HG03064 (cell line): ENCODE measurements at regions not wholly inside any gene's neighbourhood (a gene's known extent, or its start where the extent isn't known, plus 50 kb on each side); places are given as distances from the start of the nearest gene placed in this dataset.

ENCODE experiments used
- ATAC-seq: cut with Tn5 transposase; IDR thresholded peaks from one replicate; pipeline ENCODE4 v1.9.1; 2021; ENCODE audit warnings: low read depth; ENCODE audit not compliant: unreplicated experiment

DNA sequence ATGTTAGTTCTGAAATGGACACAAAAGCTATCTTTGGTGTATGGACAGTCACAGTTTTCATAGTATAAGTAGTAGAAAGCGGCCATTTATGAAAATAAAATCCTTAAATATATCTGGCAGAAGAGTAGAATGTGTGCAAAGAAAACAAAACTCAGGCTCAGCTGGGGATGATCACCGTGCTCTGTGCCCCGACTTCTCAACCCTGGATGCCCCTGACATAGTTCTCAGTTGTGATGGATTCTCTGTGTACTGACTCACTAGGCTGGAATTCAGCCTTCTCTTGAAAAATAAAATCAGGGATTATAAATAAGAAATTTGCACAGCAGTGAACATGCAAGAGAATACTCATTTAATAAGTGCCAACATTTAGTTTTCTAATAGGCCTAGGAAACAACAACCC is 925.1 kb upstream of the NR2F2 start:
- no peak for ATAC-seq

GRCh38 chr15:95407534-95407933 is 923.0 kb upstream of the NR2F2 start:
- ATAC-seq, result no peak

DNA sequence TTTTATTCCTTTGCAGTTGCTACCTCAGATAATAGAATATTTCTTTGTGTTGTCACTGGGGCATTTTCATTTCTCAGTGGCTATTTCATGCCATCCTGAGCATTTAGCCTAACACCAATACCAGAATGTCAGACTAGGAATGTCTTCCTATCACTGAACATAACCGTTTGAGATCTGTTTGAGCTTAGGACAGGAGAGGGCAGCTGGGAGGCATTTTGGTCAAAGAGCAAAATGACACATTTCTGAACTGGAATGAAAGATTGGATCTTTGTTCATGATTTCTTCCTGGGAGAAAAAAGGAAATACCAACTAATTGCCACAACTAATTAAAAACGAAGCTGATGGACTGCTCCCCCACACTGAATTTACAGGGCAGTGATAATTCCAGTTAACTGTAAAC is 921.3 kb upstream of the NR2F2 start:
- no peak for ATAC-seq

GRCh38 chr15:95409626-95410310 is 920.7 kb upstream of the NR2F2 start:
- ATAC-seq, result no peak

DNA sequence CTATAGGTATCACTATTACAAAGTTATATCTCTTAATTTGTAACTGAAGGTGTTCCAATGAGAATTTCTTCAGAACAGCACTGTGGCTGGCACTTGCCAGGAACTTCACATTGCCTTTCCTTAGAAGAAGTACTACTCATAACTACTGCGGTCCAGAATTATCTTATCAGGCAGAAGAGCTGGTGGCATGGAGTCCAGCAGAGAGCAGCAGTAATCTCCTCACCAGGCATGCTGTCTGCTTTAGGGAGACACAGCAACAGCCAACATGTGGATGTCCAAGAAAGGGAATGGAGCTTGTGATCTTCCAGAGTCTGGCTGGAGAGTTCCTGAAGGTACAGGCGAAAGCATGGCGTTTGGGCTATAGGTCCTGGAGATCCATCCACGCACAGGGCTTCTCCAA is 919.7 kb upstream of the NR2F2 start:
- ATAC-seq, result no peak

DNA sequence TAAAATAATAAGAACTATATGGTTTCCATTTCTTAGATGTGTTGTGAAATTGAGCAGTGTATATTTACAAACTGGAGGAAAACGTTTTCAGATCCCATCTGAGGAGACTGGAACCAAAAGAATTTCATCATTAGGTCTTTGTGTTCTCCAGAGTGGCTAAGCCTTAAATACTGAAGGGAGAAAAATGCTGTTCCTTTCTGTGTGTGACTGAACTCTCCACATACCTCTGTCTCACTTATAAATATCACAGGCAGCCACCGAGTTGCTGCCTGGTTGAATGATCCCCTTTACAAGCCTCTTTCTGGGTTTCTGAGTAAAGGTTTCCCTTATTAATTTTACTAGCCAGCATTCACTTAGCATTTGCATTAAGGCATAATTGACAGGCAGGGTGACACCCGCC is 913.9 kb upstream of the NR2F2 start:
- ATAC-seq, result no peak

DNA sequence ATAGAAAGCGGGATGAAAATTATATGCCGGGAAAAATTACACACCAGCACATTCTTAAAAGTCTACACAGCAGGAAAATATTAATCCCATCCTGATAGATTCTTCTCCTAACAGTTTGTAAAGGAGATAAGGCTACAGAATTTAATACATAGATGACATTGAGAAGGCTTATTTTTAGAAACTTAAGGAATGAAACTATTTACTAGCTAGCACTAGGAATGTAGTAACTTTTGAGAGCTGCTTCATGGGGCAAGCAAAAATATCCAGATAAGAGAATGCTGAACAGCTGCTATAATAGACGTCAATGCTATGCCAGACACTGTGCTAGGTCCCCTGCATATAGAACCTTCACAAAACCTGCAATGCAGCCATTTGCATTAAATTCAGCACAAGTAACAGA is 912.7 kb upstream of the NR2F2 start:
- ATAC-seq, result no peak

DNA sequence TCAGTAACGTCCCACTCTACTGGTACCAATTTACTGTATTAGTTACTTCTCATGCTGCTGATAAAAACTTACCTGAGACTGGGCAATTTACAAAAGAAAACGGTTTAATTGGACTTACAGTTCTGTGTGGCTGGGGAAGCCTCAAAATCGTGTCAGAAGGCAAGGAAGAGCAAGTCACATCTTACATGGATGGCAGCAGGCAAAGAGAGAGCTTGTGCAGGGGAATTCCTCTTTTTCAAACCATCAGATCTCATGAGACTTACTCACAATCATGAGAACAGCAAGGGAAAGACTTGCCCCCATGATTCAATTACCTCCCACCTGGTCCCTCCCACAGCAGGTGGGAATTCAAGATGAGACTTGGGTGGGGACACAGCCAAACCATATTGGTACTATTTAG is 908.2 kb upstream of the NR2F2 start:
- no peak for ATAC-seq

DNA sequence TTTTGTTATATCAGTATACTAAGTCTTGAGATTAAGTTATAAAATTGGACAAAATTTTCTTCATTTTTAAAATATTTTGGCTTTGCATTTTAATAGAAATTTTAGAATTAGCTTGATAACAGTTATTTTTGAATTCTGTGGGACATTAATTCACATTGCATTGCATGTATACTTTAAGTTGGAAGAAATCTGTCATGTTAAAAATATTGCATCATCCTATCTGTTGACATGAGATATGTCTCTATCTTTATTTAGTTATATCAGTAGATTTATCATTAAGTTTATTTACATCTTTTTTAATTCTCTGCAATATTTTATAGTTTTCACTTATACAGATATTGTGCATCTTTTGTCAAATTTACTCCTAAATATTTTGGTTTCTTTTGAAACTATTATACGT is 904.6 kb upstream of the NR2F2 start:
- ATAC-seq, result no peak

- no peak for ATAC-seq
These were observed 901.2 kb upstream of the NR2F2 start for GRCh38 chr15:95429345-95429744.

DNA sequence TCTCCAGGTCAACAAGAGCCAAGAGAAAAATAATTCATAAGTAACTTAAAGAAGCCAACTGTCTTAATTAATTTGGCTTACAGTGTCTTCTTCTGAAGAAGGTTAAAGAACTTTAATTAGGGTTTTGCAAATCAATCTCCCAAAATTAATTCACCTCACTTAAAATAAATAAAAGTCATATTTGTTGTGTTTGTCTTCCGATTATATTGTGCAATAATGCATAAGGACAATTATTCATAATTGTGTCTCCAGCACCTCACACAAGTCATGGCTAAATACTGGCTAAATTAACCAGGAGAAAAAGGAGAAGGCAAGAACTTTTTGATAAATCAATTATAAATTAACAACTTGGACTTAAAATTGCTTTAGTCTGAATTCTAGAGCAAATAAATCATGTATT is 899.0 kb upstream of the NR2F2 start:
- ATAC-seq, result no peak

- no peak for ATAC-seq
These were observed 897.6 kb upstream of the NR2F2 start for GRCh38 chr15:95432878-95433405.

GRCh38 chr15:95439922-95440376 is 890.6 kb upstream of the NR2F2 start:
- ATAC-seq, result no peak

GRCh38 chr15:95440712-95441111 is 889.8 kb upstream of the NR2F2 start:
- ATAC-seq, result no peak

- no peak for ATAC-seq
These were observed 888.3 kb upstream of the NR2F2 start for GRCh38 chr15:95442107-95442719.

DNA sequence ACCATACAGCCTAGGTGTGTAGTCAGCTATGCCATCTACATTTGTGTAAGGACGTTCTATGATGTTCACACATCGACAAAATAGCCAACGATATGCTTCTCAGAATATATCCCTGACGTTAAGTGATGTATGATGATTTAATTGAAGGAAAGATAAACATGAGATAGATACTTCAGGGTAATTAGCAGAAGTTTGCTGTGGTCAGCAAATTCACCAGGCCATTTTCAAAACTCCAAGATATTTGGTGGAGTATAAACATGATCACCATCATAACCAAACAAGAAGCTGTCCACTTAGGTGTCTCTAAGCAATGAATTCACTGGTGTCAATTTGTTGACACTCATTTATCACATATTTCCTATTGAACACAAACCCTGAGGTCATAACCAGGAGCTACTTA is 885.6 kb upstream of the NR2F2 start:
- no peak for ATAC-seq

DNA sequence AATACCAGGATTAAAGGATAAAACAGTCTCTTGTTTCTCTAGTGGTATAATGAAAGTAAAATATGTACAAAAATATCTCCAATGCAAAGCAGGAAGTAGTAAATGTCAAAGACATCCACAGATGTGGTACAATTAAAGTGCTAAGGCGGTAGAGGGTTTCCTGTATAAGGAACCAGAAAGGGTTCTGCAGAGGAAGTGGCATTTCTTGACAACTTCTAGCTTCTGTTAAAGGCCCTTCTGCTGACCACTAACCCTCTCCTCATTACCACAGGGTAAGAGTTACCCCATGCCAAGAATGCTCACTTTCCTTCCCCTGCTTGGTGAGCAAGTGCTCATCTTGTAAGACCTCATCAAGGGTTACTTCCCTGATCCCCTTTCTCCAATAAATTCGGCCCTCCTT is 883.6 kb upstream of the NR2F2 start:
- no peak for ATAC-seq

DNA sequence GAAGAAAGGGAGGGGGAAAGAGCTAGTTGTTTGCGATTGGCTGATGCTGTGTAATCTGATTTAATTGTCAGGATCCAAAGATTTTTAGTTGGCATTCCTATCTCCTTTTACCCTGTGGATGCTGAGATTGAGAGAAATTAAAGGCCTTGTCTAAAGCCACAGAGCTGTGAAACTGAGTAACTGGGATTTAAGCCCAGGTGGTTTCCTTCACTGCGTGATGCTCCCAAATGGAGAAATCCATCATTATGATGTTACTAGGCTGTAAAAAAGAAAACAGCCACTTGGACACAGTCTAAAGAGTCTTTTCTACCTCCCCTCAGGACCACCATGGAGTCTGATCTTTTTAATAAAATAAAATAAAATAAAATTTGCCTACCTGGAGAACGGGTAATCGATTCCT is 883.0 kb upstream of the NR2F2 start:
- no peak for ATAC-seq

DNA sequence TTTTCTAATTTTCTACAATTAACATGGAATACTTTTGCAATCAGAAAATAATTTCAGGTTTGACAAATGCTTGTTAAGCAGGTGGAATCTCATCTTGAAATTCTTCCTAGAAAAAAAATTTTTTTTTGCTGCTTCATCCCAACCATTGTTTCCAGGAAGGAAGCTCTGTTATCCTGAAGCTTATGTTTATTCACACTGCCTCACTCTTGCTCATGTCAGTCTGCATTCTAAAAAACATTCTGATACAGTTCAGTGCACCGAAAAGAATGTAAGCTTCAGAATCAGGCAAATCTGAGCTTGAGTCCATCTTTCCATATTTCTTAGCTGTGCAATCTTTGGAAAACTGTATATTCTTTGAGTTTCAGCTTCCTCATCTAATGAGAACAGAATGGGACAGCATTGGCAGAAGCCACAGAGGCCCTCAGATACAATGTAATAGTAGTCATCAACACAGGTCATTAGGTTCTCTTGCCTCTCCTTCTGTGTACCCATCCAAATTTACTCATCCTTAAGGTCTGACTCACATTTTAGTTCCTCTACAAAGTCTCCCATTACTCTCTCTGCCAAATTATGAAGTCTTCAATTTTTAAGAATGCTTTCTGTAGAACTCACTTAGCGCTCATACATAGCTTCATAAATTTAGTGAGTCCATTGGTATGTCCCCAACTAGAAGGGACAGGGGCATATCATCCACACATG is 881.8 kb upstream of the NR2F2 start:
- ATAC-seq, result no peak

GRCh38 chr15:95449230-95449628 is 881.3 kb upstream of the NR2F2 start:
- ATAC-seq, result no peak

GRCh38 chr15:95450413-95450812 is 880.1 kb upstream of the NR2F2 start:
- no peak for ATAC-seq

DNA sequence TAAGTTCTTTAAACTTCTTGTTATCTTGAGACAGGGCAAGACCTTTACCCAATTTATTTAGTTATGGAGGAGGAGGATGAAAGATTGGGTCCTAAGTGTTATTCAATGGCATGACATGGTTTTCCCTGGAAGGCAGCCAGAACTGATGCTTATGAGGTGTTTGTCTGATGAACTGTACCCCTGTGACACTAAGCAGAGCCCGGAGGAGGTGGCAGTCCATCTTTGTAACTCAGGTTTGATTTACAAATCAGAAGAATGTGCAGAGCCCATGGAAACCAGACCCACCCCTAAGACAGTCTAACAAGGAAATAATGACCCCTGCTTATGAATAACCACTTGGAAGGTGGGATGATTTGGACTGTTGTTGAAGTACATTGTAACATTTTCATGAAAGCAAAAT is 878.6 kb upstream of the NR2F2 start:
- no peak for ATAC-seq
